ENCODE measurements at regions not wholly inside any gene's neighbourhood (a gene's known extent, or its start where the extent isn't known, plus 50 kb on each side); places are given as distances from the start of the nearest gene placed in this dataset.

DNA sequence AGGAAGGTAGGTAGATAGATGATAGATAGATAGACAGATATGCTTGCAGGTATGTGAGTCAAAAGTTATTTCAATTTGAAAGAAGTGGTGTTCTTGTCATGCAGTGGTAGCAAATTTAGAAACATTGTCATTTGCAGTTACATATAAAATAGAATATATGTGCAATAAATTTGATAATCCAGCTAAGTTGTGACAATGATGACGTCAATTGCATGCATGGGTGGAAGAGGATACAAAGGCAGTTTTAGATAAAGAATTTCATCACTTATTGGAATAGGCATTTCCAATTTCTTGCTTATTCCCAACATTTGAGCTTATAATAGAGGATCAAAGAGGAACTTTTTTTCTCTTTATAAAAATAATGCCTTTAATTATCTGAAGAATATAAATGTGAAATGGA lies 99.2 kb upstream of the KCNJ16 start:
- TF ChIP-seq POLR2A (IDR thresholded peaks at IDR 0.05) = no peak
- TF ChIP-seq CTCF (IDR thresholded peaks at IDR 0.05 in 8 of 11, conservative IDR thresholded peaks at IDR 0.05 in 3 of 11) = no peak
- TF ChIP-seq POLR2AphosphoS5 (IDR thresholded peaks at IDR 0.05) = no peak
